HCEC 1CT (cell line): ENCODE measurements at regions not wholly inside any gene's neighbourhood (a gene's known extent, or its start where the extent isn't known, plus 50 kb on each side); places are given as distances from the start of the nearest gene placed in this dataset.

Source experiments
- DNase-seq: peaks from one replicate; pipeline ENCODE4 v3.0.0-alpha.2; 2017

DNA sequence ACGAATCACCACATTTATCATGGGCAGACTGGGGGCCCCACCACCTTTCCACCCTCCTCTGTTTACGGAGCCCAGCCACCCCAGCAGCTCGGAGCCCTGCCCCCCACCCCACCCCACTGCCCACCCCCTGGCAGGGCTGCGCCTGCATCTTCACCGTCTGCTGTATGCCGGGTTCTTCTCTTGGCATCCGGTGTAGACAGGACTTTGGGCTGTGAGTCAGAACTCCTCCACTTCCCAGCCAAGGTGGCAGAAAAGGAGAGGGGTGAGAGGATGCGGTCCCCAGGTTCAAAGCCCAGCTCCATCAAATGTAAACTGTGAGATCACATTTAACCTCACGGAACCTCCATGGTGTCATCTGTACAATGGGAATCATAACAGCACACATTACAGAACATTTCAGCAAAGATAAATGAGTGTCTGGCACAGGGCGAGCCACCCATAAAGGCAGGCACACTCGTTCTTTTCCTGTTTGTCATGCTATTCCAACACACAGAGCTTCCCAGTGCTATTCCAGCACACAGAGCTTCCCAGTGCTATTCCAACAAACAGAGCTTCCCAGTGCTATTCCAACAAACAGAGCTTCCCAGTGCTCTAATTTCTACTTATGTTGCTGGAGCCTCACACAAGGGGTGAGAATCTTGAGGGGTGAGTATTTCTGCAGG is 292.7 kb upstream of the RTL1 start:
- DNase-seq = no peak

DNA sequence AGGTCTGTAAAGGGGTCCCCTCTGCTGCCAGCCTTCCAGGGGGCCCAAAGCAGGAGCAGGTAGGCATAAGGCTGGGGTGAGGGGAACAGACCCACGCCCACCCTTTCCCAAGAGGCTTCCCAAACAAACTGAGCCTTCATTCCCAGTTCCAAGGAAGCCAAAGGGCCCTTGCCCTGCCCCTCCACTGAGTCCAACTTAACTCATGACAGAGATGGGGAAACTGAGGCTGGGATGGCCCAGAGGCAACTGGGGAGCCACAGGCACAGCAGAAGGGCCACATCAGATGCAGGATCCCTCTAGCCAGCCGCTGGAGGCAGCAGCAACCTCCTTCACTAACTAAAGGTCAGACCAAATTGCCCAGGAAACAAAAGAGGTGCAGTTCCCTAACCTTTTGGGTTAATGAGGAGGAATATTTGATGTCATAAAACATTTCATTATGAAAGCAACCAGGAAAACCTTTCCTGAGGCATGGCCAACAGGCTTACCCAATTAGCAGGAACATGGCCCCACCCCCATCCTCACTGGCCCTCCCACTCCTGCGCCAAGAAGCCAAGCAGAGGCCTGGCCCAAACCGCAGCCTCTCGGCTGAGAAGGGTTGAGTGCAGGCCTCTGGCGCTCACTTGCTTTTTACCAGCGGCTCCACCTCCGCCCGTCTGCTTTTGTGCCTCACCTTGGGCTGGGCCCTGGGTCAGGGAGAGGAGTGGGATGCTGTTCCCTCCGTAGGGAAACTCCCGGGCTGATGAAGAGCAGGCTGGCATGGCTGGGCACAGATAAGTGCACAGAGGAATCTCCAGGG is 293.5 kb upstream of the RTL1 start:
- DNase-seq = no peak

DNA sequence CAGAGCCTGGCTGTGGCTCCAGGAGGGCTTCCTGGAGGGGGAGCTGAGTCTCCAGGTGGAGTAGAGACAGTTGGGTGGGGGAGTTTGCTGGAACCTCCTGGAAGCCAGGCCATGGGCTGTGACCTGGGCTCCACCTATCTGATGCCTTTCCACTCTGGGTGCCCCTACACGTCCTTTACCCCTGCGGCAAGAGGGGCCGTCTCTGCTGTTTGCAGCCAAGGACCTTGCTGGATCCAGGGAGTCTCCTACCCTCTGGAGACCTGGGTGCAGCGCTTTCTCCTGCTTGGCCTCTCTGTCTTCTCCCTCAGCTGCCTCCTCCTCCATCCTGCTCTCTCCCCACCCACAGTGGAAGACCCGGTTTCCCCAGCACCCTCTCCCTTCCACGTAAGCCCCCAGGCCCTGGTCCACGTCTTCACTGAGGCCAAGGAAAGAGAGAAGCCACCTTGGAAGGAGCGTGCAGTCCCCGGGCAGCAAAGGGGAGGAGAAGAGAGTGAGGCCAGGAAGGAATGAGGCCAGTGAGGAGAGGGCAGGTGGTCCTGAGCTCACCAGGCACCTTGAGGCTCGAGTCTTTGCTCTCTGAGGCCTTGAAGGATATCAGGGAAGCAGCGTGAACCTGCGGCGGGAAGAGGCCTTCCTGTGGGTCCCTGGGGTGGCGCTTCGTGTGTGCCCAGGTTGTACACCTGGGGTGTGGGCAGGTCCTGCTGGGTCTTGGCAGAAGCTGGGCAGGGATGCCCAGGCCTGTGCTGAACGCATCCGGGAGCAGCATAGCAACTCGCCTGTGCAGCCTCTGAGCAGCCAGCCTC is 294.3 kb upstream of the RTL1 start:
- DNase-seq = no peak

DNA sequence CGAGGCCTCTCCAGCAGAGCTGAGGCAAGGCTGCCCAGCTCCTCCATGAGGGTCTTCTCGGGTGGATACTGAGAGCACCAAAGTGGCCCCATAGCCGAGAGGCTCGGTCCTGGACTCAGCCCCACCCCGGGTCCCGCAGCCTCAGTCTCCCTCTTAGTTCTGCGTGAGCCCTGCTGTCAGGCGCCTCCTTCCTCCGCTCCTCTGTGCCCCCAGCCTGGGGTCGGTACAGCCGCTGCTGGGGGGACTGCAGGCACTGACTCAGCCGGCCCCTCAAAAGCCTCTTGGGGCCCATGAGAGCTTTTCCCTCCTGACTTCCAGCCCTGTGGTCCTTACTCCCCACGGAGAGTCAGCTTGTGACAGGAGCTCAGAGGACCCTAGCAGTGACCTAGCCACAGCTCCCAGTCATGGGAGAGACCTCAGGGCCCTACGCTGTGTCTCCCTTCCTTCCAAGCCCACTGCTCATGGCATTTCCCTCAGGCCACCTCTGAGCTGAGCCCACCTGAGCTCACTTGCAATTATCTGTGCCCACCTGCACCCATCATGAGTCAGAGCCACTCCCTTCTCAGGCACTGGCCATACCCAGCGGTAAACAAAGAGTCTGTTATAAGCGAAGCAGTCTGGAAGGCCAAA is 295.0 kb upstream of the RTL1 start:
- DNase-seq = no peak

DNA sequence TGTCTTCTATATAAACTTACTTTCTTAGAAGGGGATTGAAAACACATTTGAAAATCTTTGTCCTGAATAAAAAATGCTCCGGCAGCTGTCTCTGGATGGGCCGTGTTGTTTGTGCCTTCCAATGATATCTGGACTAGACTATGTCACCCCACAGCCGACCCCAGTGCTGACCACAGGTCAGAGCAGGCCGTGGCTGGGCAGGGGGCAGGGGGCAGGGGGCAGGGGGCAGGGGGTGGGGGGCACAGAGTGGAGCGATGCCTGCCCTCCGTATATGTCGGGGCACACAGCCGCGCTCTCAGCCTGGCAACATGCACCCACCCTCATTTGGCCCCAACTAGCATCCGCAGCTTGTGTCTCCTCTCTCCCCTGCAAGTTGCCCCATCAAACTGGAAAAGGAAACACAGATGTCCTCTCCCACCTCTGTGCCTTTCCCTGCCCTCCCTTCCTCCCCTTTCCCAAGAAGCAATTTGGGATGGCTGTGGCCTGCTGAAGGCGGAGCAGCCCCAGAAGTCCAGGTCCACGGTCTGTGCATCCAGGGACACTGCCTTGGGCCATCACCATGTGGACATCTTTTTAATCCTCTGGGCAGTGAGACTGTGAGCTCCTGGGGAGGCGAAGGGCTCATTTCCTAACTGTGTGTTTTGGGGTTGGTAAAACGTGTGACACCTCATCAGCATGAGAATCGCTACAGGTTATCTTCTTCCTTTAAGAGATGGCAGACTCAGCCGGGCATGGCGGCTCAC is 295.7 kb upstream of the RTL1 start:
- DNase-seq = no peak

DNA sequence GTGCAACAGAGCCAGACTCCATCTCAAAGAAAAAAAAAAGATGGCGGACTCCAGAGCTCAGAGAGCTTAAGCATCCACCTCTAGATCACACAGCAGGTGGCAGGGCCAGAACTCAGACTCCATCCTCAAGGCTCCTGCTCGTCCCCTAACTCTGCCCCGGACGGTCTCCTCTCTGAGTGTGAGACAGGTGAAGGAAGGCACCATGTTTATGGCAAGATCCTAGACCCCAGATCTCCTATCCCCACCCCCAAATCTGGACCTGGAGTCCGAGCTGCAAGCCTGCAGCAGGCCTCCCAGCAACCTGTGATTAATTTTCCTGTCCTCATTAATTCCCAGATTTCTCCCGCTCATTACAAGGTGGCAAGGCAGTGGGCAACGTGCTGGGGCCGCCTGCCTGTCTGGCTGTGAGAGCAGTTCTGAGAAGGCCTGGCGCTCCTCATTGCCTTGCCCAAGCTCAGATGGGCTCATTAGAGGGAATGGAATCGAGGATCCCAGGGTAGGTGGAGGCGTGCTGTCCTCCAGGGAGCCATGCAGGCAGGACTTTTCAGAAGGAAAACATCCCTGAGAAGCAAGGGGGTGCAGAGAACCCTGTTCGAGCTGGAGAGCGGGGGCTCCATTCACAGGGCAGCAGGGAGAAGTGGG is 296.6 kb upstream of the RTL1 start:
- no peak for DNase-seq

DNA sequence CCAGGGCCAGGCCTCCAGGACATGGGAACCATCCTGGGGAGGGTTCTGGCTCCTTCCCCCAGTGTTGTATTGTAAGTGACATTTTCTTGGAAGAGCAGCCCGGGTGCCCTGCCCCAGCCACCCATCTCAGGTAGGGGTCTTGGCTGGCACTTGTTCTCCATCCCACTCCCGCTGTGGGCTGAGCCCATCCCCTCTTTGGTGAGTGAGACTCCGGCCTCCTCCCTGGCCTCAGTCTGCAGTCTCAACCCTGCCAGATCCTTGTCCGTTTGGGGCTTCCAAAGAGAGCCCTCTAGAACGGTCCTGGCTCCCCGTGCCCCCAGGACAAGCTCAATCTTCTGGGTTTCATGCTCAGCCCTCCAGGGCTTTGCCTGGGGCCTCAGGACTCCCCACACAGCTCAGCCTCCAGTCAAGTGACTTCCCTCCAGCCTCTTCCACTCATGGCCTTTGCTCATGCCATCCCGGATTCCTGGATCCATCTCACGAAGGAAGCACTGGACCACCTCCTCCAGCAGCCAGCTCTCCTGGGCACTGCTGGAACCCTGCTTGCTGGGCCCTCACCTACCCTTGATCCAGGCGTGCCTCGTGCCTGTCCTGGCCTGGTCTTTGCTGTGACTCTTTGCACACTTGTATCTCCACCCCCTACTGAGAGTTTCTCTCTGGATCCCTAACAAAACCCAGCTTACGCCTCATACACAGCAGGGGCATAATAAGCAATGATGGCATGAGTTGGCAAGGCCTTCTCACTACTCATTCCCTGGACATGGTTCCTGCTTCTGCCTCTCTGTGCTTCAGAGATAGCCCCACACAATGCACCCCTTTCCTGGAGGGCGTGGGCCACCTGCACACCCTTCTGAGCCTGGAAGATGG is 297.4 kb upstream of the RTL1 start:
- no peak for DNase-seq

DNA sequence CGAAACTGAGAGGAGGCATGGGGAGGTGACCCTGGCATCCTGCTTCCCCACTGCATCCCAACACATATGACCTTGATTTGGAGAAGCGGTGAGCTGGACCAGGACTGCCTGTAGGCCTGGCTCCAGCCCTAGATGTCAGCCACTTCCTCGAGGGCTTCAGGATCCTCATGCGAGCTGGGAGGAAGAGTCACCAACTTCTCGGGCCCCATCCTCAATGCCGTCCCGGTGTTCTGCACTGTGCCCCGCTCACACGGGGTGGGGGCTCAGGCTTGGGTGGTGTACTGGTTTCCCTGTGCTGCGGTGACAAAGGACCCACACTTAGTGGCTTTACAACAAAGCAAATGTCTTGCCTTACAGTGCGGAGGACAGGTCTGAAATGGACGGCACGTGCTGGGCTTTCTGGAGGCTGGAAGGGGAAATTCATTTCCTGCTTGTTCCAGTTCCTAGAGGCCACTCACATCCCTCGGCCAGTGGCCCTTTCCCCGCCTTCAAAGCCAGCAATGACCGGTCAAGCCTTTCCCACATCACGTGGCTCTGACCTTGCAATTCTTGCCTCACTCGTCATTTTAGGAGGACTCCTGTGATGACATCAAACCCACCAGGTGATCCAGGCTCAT is 298.1 kb upstream of the RTL1 start:
- DNase-seq = no peak

DNA sequence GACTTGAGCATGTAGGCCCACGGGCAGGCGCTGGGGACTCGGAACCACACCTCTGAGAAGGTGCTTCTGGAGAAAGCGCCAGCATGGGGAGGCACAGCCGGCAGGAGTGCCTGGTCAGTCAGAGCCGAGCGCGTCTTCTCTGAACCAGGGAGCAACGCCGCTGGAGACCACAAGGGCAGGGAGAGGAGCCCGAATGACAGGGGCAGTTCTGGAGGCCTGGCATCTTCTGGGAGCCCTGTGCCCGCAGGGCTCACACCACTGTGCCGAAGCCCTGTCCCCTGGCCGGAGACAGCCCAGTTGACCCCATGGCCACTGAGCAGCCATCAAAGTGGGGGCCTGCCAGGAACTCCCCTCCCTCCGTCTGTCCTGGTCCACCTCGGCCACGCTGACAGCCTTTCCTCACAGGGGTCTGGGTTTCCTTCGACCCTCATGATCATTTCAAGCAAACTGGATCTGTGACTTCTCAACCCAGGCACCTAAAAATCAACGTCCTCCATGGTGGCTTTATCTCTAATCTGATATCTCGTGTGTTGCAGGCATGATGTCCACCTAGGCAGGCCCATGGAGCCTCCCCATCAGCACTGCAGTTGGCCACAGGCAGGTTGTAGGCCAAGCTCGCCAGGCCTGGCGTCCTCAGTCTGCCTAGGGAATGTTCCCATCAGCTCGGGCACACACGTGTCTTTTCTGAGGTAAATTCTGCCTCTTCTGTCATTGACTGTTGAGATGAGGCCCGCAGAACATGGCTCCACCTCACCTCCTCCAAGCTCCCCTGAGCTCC is 299.3 kb upstream of the RTL1 start:
- DNase-seq = no peak

DNA sequence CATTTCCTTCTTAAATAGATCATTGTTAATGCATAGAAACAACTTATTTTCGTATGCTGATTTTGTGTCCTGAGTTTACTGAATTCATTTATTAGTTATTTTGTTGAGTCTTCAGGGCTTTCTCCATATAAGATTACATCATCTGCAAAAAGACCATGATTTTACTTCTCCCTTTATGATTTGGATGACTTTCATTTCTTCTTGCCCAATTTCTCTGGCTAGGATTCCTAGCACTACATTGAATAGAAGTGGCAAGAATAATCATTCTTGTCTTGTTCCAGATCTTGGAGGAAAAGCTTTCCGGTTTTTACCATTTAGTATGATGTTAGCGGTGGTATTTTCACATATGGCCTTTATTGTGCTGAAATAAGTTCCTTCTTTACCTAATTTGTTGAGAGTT is 303.0 kb upstream of the RTL1 start:
- no peak for DNase-seq

DNA sequence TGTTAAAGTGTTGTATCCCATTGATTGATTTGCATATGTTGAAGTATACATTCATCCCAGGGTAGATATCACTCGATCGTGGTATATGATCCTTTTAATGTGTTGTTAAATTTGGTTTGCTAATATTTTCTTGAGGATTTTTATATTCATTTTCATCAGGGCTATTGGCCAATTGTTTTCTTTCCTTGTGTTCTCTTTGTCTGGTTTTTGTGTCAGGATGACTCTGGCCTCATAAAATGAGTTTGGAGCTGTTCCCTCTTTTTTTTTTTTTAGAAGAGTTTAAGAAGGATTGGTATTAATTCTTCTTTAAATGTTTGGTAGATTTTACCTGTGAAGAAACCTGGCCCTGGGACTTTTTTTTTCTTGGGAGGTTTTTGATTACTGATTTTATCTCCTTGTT is 303.5 kb upstream of the RTL1 start:
- DNase-seq = no peak

DNA sequence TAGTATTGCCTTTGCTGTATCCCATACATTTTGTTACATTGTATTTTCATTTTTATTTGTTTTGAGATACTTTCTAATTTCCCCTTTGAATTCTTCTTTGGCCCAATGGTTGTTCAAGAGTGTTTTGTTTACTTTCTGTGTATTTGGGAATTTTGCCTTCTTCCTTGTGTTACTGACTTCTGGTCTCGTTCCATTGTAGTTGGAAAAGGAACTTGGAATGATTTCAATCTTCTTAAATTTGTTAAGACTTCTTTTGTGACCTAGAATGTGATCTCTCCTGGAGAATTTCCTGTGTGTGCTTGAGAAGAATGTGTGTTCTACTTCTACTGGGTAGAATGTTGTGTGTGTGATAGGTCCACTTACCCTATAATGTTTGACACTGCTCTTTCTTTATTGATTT is 304.4 kb upstream of the RTL1 start:
- DNase-seq = no peak

DNA sequence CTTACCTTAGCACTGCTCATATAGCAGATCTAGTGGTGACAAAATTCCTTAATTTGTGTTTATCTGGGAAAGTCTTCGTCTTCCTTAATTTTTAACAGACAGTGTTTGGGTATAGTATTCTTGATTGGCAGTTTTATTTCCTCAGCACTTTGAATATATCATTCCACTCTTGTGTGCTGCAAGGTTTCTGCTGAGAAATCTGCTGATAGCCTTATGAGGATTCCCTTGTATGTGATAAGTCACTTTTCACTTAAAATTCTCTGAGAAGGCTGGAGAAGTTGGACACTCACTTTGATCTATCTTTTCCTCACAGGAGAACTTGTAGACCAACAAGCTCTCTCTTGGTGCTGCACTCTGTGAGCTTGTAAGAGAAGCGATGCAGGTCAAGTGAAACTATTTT is 306.1 kb upstream of the RTL1 start:
- DNase-seq = no peak

DNA sequence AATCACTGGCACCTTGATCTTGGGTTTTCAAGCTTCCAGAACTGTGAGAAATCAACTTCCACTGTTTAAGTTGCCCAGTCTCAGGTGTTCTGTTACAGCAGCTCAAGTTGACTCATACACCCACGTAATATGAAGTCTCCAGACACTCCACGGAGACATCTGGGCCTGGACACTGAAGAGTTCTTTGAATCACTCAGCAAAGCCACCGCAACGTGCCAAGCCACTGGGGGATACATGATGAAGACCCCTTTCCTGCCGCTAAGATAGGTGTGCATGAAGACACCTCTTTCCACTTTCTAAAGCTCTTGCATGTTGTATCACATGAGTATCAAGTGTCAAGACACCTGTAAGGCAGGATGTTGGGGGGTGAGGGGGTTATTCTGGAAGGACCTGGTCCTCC is 311.7 kb upstream of the RTL1 start:
- no peak for DNase-seq

DNA sequence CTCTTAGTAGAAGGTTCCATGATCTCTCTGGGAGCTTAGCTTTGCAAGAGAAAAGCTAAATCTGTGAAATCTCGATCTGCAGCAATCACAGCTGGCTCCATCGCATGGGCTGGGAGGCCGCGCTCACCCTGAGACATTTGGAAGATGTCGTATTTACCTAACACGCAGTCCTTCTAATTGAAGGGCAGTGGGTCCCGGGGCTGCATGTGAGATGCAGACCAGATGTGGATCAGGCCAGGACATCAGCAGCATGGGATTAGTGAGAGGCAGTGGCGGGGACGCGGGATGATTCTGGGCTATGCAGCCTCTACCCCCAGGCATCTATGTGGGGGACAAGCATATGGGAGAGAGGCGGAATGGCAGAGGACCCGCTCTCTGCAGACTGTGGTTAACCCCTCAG is 312.4 kb upstream of the RTL1 start:
- DNase-seq = no peak

DNA sequence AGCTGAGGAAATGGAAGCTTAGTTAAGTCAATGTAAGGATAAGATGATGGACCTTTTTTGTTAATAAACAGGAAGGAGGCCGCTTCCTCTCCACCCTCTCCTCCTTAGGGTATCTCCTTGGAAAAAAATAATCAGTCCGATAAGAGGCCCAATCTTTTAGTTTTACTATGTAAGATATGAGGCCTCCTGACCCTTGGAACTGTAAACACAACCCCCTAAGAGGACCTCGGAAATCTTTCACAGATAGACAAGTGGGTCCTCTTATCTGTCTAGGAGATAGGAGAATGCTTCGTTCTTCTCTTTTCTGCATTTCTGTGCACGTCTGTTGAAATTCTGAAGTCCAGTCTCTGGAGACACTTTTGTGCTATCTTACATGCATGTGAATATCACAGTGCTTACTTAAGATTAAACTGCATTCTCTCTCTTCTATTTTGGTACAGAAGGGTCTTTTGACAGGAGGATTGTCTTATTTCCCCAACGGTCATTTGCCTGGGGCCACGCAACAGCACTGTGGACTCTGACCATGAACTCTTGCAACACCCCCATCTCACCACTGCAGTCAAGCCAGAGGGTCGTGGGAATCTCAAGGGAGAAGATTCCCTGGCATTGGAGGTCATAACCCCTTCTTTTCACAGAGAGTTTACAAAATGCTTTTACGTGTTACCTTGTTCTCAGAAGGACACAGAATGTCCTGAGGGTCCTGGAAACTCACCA is 313.0 kb upstream of the RTL1 start:
- DNase-seq = no peak

DNA sequence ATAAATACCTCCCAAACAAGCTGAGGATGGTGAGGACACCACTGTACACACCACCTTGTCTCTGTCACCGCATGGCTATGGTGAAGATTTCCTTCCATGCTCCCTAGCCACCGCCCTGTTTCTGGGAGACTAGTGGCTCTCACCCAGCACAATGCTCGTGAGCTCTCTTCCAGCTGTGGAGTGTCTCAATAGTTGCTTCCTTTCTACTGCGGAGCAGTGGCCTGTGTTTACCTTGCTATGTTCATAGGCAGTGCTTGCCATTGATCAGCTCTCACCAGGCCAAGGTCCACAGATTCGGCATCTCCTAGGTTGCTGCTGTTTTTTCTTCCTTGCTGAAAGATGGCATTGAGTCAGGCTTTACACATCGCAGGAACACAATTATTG is 313.6 kb upstream of the RTL1 start:
- no peak for DNase-seq

DNA sequence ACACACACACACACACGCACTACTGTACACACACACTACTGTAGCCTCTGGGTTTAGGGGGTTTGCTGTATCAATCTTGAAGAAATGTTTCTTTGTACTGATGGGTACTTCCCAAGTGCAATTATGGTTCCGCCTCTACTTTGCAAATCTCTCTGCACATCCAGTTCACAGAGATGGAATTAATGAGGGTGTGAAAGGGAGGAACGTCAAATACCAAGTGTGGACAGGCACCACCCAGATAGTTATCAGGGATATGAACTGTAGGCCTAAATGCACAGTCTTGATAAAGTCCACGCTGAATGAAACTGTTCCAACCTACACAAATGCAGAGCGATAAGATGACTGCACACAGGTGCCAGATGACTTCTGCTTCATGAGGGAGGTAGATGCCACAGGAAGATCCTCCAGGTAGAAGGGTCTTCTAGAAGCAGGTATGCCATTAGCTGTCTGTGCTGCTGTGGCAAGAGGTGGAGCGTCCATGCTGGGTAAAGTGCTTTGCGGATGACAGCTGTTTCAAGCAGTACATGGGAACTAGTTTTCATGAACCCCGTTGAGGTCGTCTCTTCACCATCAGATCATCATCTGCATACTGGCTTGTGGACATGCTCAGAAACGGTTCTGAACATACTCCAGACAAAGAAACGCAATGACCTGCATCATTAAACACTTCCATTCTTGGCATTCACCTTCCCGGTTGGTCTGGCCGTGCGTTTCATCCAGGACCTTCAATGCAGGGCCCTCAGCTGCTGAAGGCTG is 314.3 kb upstream of the RTL1 start:
- no peak for DNase-seq
